Amygdala (tissue), 56 donors: ENCODE measurements at regions not wholly inside any gene's neighbourhood (a gene's known extent, or its start where the extent isn't known, plus 50 kb on each side); places are given as distances from the start of the nearest gene placed in this dataset.
A peak's percentile ranks its signal among the peaks of the same experiment; 100 is the strongest.

Source experiments
- DNase-seq, 56 donors: peaks; one replicate each; lab custom pipeline; 2025; lab: John Stamatoyannopoulos, UW

- no peak for DNase-seq
Observed at GRCh38 chr6:145525038-145525437, 210.3 kb downstream of the EPM2A start.

GRCh38 chr6:145529582-145529981 is 205.7 kb downstream of the EPM2A start:
- no peak for DNase-seq

GRCh38 chr6:145530454-145530853 is 204.9 kb downstream of the EPM2A start:
- DNase-seq = no peak

GRCh38 chr6:145531032-145531431 is 204.3 kb downstream of the EPM2A start:
- DNase-seq = no peak

- no peak for DNase-seq
Observed at GRCh38 chr6:145531822-145532221, 203.5 kb downstream of the EPM2A start.

- no peak for DNase-seq
Observed at GRCh38 chr6:145532361-145532760, 203.0 kb downstream of the EPM2A start.

GRCh38 chr6:145534989-145535388 is 200.3 kb downstream of the EPM2A start:
- DNase-seq = no peak

GRCh38 chr6:145538989-145539388 is 196.3 kb downstream of the EPM2A start:
- DNase-seq = no peak

GRCh38 chr6:145539831-145540230 is 195.5 kb downstream of the EPM2A start:
- DNase-seq = no peak

- no peak for DNase-seq
Observed at GRCh38 chr6:145540741-145541140, 194.6 kb downstream of the EPM2A start.

GRCh38 chr6:145544041-145544440 is 191.3 kb downstream of the EPM2A start:
- DNase-seq = peak in 7 of 56 donors; percentile 2 to 29 (median 9)

GRCh38 chr6:145544514-145544913 is 190.8 kb downstream of the EPM2A start:
- DNase-seq = no peak

GRCh38 chr6:145546265-145546664 is 189.1 kb downstream of the EPM2A start:
- DNase-seq = no peak

GRCh38 chr6:145547594-145548335 is 187.6 kb downstream of the EPM2A start:
- DNase-seq = peak in 9 of 56 donors; percentile 1 to 57 (median 24)

GRCh38 chr6:145548933-145549648 is 186.2 kb downstream of the EPM2A start:
- no peak for DNase-seq

- DNase-seq = no peak
Observed at GRCh38 chr6:145551164-145551563, 184.2 kb downstream of the EPM2A start.

GRCh38 chr6:145555084-145555483 is 180.2 kb downstream of the EPM2A start:
- no peak for DNase-seq

- DNase-seq = no peak
Observed at GRCh38 chr6:145557474-145557873, 177.8 kb downstream of the EPM2A start.

GRCh38 chr6:145559836-145560235 is 175.5 kb downstream of the EPM2A start:
- DNase-seq = no peak

- peak in 3 of 56 donors; percentile 12 to 23 (median 14) for DNase-seq
Observed at GRCh38 chr6:145561095-145562072, 173.9 kb downstream of the EPM2A start.
